GM18909 (cell line): ENCODE measurements at regions not wholly inside any gene's neighbourhood (a gene's known extent, or its start where the extent isn't known, plus 50 kb on each side); places are given as distances from the start of the nearest gene placed in this dataset.
"Not testable (repeated sequence)": the region's sequence is repeated elsewhere in the genome, so short reads cannot be mapped to it uniquely, and the experiment has no call there.

Source experiments
- ATAC-seq: cut with Tn5 transposase; IDR thresholded peaks from one replicate; pipeline ENCODE4 v1.9.1; 2021; ENCODE audit warnings: mild to moderate bottlenecking; ENCODE audit not compliant: unreplicated experiment, poor library complexity

DNA sequence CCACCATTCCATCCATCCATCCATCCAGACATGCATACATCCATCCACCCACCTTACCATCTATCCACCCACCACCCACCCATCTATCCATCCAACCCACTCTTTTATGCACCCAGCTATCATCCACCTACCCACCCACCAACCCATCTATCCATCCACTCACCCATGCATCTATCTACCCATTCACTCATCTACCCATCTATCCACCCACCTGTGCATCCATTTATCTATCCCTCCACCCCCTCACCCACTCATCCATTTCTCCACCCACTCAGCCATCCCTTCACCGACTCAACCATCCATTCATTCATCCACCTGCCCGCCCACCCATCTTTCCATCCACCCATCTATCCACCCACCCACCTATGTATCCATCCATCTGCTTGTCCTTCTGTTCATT, 186.4 kb upstream of the OSBPL11 start:
- ATAC-seq: not testable (repeated sequence)

DNA sequence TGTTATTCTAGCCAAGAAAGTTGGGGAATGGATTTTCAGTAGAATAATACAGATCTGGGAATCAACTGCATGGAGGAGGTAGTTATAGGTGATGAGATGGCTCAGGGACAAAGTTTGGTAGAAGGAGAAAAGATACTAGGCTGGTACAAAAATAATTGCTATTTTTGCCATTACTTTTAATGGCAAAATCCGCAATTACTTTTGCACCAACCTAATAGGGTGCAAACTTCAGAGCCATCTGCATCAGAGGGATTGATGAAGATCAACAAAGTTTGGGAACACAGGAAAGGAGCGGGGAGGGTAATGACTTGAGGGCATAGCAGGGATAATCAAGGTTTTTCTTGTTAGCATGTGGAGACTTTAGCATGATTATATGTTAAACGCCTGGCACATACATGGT, 178.7 kb upstream of the ROPN1B start:
- ATAC-seq: not testable (repeated sequence)

GRCh38 chr3:125791021-125791420, 178.0 kb upstream of the ROPN1B start:
- not testable (repeated sequence) for ATAC-seq

DNA sequence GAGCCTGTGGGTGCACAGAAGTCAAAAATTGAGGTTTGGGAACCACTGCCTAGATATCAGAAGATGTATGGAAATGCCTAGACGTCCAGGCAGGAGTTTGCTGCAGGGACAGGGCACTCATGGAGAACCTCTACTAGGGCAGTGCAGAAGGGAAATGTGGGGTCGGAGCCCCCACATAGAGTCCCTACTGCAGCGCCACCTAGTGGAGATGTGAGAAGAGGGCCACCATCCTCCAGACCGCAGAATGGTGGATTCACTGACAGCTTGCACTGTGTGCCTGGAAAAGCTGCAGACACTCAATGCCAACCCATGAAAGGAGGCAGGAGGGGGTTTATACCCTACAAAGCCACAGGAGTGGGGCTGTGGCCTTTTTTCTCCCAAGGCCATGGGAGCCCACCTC, 159.0 kb upstream of the ROPN1B start:
- not testable (repeated sequence) for ATAC-seq

- not testable (repeated sequence) for ATAC-seq
Observed at GRCh38 chr3:125822175-125822574, 146.8 kb upstream of the ROPN1B start.

- not testable (repeated sequence) for ATAC-seq
Observed at GRCh38 chr3:125831005-125831750, 137.8 kb upstream of the ROPN1B start.

GRCh38 chr3:125835562-125835961, 133.4 kb upstream of the ROPN1B start:
- ATAC-seq: not testable (repeated sequence)

- not testable (repeated sequence) for ATAC-seq
Observed at GRCh38 chr3:125836011-125836551, 132.9 kb upstream of the ROPN1B start.

- not testable (repeated sequence) for ATAC-seq
Observed at GRCh38 chr3:125836786-125837185, 132.2 kb upstream of the ROPN1B start.

DNA sequence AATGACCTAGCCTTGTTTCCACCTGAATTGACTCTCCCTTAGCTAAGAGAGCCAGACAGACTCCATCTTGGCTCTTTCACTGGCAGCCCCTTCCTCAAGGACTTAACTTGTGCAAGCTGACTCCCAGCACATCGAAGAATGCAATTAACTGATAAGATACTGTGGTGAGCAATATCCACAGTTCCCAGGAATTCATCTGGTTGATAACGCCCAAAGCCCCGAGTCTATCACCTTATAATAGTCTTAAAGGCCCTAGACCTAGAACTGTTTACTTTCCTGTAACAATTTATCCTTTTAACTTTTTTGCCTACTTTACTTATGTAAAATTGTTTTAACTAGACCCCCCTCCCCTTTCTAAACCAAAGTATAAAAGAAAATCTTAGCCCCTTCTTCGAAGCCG, 130.1 kb upstream of the ROPN1B start:
- ATAC-seq: not testable (repeated sequence)

DNA sequence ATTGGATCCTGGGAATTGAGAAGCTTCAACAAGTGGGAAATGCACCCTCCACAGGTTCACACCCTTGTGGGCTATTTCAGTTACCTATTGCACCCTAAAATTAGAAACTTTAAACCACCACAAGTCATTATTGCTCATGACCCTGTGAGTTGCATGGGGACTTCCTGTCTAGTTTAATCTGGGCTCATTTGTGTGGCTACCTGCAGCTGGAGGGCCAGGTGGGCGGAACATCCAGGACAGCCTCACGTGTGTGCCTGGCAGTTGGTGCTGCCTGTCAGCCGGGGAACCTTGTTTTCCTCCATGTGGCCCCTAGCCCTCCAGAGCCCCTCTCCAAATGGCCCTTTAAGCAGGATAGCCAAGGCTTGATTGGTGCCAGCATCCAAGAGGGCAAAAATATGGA, 128.5 kb upstream of the ROPN1B start:
- ATAC-seq: not testable (repeated sequence)

- ATAC-seq: not testable (repeated sequence)
Observed at GRCh38 chr3:125847966-125848365, 121.0 kb upstream of the ROPN1B start.

- not testable (repeated sequence) for ATAC-seq
Observed at GRCh38 chr3:125855006-125855405, 114.0 kb upstream of the ROPN1B start.

DNA sequence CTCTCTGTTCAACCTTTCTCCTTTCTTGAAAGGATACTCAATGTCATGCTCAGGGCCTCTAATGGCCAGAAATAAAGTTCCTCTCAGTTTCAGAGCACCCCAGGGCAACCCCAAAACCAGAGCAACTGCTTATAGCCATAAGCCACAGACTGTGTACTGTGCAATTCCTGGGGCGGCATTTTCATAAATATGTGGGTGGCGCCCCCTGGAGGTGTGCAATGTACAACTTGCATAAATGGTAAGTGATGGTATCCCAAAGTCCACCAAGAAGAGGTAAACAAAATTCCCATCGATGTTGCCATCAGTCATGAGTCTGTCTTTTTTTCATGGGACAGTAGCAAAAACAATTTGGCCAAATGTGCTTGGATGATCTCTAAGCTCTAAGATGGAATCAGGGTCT, 108.4 kb upstream of the ROPN1B start:
- ATAC-seq: not testable (repeated sequence)

- ATAC-seq: not testable (repeated sequence)
Observed at GRCh38 chr3:125862841-125863254, 106.1 kb upstream of the ROPN1B start.

DNA sequence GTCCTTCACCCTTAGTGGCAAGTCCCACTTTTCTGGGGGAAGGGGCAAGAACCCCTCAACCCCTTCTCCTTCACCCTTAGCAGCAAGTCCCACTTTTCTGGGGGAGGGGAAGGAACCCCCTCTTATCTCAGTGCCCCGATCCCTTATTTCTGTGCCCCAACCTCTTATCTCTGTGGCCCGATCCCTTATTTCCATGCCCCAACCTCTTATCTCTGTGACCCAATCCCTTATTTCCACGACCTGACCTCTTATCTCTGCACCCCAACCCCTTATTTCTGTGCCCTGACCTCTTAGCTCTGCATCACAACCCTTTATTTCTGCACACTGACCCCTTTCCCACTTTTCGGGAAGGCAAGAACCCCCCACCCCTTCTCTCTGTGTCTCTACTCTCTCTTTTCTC, 104.4 kb upstream of the ROPN1B start:
- not testable (repeated sequence) for ATAC-seq

GRCh38 chr3:125886006-125886405, 83.0 kb upstream of the ROPN1B start:
- ATAC-seq: not testable (repeated sequence)

GRCh38 chr3:125899181-125899580, 69.8 kb upstream of the ROPN1B start:
- ATAC-seq: not testable (repeated sequence)

- not testable (repeated sequence) for ATAC-seq
Observed at GRCh38 chr3:125901473-125901872, 67.5 kb upstream of the ROPN1B start.

- ATAC-seq: not testable (repeated sequence)
Observed at GRCh38 chr3:125903780-125904455, 65.1 kb upstream of the ROPN1B start.

- ATAC-seq: not testable (repeated sequence)
Observed at GRCh38 chr3:125907279-125907678, 61.7 kb upstream of the ROPN1B start.
